ENCODE measurements at regions not wholly inside any gene's neighbourhood (a gene's known extent, or its start where the extent isn't known, plus 50 kb on each side); places are given as distances from the start of the nearest gene placed in this dataset.

DNA sequence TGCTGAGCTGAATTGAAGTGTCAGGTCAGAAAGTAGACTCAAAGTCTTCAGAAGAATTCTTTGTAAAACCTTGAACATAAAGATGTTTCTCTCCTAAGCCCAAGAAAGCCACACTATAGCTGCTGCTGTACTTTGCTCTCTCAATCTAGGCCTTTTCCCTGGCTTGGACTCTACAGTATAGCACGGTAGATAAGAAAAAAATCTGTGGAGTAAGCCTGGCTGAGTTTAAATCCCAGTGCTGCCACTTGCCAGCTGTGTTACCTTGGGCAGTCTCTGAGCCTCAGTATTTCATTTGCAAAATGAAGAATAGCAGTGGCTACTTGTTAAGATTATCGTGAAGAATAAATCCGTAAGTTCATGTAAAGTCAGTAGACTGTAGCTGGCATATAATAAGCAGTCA lies 53.3 kb upstream of the UFL1 start:
- ATAC-seq = no peak
- no peak for TF ChIP-seq CSDC2 (CRISPR knock-in tag; IDR thresholded peaks at IDR 0.05)
- no peak for TF ChIP-seq ZC3H10 (CRISPR knock-in tag; IDR thresholded peaks at IDR 0.05)
- TF ChIP-seq GLIS3 (CRISPR knock-in tag; IDR thresholded peaks at IDR 0.05) = no peak
- TF ChIP-seq TCF4 (CRISPR knock-in tag; IDR thresholded peaks at IDR 0.05; ENCODE audit: borderline replicate concordance) = no peak
- no peak for TF ChIP-seq BACH2 (CRISPR knock-in tag; IDR thresholded peaks at IDR 0.05; ENCODE audit: borderline replicate concordance)
- TF ChIP-seq ZFP3 (CRISPR knock-in tag; IDR thresholded peaks at IDR 0.05) = no peak
- no peak for TF ChIP-seq ZFP30 (CRISPR knock-in tag; IDR thresholded peaks at IDR 0.05)

DNA sequence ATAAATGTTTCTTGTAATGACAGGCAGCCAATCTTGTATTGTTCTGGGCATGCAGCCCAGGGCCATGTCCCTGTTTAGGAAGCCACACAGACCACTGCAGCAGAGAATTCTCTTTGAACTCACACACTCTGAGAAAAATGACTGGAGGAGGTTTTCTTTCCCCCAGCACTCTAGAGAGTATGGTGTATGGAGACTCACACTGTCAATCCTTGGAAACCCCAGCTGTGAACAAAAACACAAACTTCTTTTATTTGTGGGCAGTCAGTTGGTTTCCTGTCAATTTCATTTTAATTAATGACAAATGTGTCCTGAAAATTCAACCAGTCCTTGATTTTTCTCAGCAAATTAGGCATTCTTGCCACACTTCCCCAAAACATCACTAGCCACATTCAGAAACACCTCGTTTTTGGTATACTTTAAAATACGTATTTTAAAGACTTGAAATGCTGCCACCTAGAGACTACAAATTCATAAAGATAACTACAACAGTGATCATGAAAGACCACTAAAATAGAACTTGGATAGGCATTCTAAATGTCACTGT lies 52.9 kb upstream of the UFL1 start:
- peak; percentile 50; the same call in 2 of the 3 replicates for ATAC-seq
- TF ChIP-seq, protein P1, sequence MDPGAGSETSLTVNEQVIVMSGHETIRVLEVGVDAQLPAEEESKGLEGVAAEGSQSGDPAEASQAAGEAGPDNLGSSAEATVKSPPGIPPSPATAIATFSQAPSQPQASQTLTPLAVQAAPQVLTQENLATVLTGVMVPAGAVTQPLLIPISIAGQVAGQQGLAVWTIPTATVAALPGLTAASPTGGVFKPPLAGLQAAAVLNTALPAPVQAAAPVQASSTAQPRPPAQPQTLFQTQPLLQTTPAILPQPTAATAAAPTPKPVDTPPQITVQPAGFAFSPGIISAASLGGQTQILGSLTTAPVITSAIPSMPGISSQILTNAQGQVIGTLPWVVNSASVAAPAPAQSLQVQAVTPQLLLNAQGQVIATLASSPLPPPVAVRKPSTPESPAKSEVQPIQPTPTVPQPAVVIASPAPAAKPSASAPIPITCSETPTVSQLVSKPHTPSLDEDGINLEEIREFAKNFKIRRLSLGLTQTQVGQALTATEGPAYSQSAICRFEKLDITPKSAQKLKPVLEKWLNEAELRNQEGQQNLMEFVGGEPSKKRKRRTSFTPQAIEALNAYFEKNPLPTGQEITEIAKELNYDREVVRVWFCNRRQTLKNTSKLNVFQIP (CRISPR knock-in tag; IDR thresholded peaks at IDR 0.05; ENCODE audit: borderline replicate concordance, low read depth) = no peak
- TF ChIP-seq, protein P2, sequence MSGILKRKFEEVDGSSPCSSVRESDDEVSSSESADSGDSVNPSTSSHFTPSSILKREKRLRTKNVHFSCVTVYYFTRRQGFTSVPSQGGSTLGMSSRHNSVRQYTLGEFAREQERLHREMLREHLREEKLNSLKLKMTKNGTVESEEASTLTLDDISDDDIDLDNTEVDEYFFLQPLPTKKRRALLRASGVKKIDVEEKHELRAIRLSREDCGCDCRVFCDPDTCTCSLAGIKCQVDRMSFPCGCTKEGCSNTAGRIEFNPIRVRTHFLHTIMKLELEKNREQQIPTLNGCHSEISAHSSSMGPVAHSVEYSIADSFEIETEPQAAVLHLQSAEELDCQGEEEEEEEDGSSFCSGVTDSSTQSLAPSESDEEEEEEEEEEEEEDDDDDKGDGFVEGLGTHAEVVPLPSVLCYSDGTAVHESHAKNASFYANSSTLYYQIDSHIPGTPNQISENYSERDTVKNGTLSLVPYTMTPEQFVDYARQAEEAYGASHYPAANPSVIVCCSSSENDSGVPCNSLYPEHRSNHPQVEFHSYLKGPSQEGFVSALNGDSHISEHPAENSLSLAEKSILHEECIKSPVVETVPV (CRISPR knock-in tag; IDR thresholded peaks at IDR 0.05) = no peak
- no peak for TF ChIP-seq OSR1 (CRISPR knock-in tag; IDR thresholded peaks at IDR 0.05)
- TF ChIP-seq SNAI2 (CRISPR knock-in tag; IDR thresholded peaks at IDR 0.05) = no peak
- TF ChIP-seq RARB (CRISPR knock-in tag; IDR thresholded peaks at IDR 0.05) = no peak

DNA sequence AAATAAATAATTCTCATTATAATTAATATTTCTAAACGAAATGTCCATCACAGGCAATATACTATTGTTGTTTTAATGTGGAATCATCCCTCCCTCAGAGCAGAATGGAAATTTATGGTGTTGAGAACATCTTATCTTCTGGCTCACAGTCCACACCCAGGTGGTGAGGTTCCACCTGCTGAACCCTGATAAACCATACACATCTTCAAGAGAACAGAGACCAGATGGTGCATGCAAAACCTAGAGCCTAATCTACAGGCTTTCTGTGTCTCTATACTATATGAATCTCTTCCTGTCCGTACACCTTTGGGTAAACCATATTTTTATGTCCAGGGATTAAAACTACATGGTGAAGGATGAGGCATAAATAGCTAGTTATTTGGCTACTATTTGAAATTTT lies 52.3 kb upstream of the UFL1 start:
- no peak for ATAC-seq
- no peak for TF ChIP-seq ZNF8 (CRISPR knock-in tag; IDR thresholded peaks at IDR 0.05)
- no peak for TF ChIP-seq ZFP3 (CRISPR knock-in tag; IDR thresholded peaks at IDR 0.05)
- TF ChIP-seq, protein P1 (CRISPR knock-in tag; IDR thresholded peaks at IDR 0.05; ENCODE audit: borderline replicate concordance, low read depth) = no peak
- no peak for TF ChIP-seq ZNF70 (CRISPR knock-in tag; IDR thresholded peaks at IDR 0.05)
- TF ChIP-seq CSDC2 (CRISPR knock-in tag; IDR thresholded peaks at IDR 0.05) = no peak
- no peak for TF ChIP-seq ZNF565 (CRISPR knock-in tag; conservative IDR thresholded peaks at IDR 0.05; ENCODE audit: low read depth)
- TF ChIP-seq ZC3H10 (CRISPR knock-in tag; IDR thresholded peaks at IDR 0.05) = no peak
- no peak for TF ChIP-seq ISL1 (CRISPR knock-in tag; IDR thresholded peaks at IDR 0.05)
- TF ChIP-seq, protein P2 (CRISPR knock-in tag; IDR thresholded peaks at IDR 0.05) = no peak
- TF ChIP-seq, protein P3, sequence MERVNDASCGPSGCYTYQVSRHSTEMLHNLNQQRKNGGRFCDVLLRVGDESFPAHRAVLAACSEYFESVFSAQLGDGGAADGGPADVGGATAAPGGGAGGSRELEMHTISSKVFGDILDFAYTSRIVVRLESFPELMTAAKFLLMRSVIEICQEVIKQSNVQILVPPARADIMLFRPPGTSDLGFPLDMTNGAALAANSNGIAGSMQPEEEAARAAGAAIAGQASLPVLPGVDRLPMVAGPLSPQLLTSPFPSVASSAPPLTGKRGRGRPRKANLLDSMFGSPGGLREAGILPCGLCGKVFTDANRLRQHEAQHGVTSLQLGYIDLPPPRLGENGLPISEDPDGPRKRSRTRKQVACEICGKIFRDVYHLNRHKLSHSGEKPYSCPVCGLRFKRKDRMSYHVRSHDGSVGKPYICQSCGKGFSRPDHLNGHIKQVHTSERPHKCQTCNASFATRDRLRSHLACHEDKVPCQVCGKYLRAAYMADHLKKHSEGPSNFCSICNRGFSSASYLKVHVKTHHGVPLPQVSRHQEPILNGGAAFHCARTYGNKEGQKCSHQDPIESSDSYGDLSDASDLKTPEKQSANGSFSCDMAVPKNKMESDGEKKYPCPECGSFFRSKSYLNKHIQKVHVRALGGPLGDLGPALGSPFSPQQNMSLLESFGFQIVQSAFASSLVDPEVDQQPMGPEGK (CRISPR knock-in tag; IDR thresholded peaks at IDR 0.05; ENCODE audit: borderline replicate concordance) = no peak
- TF ChIP-seq RARB (CRISPR knock-in tag; IDR thresholded peaks at IDR 0.05) = no peak
- TF ChIP-seq, protein P4, sequence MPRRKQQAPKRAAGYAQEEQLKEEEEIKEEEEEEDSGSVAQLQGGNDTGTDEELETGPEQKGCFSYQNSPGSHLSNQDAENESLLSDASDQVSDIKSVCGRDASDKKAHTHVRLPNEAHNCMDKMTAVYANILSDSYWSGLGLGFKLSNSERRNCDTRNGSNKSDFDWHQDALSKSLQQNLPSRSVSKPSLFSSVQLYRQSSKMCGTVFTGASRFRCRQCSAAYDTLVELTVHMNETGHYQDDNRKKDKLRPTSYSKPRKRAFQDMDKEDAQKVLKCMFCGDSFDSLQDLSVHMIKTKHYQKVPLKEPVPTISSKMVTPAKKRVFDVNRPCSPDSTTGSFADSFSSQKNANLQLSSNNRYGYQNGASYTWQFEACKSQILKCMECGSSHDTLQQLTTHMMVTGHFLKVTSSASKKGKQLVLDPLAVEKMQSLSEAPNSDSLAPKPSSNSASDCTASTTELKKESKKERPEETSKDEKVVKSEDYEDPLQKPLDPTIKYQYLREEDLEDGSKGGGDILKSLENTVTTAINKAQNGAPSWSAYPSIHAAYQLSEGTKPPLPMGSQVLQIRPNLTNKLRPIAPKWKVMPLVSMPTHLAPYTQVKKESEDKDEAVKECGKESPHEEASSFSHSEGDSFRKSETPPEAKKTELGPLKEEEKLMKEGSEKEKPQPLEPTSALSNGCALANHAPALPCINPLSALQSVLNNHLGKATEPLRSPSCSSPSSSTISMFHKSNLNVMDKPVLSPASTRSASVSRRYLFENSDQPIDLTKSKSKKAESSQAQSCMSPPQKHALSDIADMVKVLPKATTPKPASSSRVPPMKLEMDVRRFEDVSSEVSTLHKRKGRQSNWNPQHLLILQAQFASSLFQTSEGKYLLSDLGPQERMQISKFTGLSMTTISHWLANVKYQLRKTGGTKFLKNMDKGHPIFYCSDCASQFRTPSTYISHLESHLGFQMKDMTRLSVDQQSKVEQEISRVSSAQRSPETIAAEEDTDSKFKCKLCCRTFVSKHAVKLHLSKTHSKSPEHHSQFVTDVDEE (CRISPR knock-in tag; IDR thresholded peaks at IDR 0.05) = no peak

Data from SK-N-SH treated with all-trans-retinoic acid at 6 μM for 48 hours (cell line).